Posterior cingulate gyrus (tissue), 11 donors: ENCODE measurements at regions not wholly inside any gene's neighbourhood (a gene's known extent, or its start where the extent isn't known, plus 50 kb on each side); places are given as distances from the start of the nearest gene placed in this dataset.

Experiments
- DNase-seq, 10 donors: peaks; one replicate each; pipeline versions ENCODE4 v3.0.0 to v3.0.0-alpha.2; 2020 to 2021; ENCODE audit warnings: mixed read lengths in 3 of 10
- intact Hi-C: fragments of 100-400 bp; cut with DNase I; formaldehyde crosslinking; loops from one replicate; pipeline ENCODE4 v1.15.1; 2023

DNA sequence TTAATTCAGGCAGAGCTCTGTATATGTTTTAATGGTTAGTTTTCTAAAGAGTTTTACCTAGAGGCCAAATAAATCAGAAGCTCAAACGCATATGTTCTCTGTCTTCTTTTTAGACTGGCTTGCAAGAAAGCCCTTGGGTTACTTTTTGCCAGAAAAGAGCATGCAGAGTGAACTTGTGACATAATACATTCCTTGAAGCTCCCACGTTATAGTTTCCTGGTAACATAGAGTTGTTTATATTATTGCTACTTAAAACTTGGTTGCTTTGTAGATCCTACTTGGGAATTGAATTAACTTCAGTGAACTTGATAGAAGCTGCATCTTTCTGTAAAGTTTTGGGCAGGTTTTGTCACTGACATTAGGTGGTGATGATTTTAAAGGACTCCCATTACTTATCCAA, 102.9 kb downstream of the C9orf152 start:
- DNase-seq: no peak
- intact Hi-C loops: no loop called here

DNA sequence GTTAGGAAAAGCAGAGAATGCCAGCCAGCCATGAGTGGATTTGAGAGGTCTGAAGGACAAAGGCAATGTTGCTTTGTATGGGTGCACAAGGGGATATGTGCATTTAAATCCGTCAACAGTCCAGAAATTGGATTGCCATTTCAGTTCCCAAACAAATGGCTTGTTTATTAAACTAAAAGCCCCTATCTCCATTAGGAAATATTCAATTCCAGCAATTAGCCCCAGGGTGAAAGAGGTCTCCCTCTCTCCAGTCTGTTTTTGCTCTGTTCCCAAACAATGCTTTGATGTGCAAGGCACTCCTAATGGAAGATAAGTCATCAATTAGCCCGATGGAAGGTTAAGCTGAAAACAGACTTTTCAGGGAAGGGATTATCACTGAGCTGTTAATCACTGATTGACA, 101.3 kb downstream of the C9orf152 start:
- DNase-seq: no peak
- intact Hi-C loops: no loop called here

DNA sequence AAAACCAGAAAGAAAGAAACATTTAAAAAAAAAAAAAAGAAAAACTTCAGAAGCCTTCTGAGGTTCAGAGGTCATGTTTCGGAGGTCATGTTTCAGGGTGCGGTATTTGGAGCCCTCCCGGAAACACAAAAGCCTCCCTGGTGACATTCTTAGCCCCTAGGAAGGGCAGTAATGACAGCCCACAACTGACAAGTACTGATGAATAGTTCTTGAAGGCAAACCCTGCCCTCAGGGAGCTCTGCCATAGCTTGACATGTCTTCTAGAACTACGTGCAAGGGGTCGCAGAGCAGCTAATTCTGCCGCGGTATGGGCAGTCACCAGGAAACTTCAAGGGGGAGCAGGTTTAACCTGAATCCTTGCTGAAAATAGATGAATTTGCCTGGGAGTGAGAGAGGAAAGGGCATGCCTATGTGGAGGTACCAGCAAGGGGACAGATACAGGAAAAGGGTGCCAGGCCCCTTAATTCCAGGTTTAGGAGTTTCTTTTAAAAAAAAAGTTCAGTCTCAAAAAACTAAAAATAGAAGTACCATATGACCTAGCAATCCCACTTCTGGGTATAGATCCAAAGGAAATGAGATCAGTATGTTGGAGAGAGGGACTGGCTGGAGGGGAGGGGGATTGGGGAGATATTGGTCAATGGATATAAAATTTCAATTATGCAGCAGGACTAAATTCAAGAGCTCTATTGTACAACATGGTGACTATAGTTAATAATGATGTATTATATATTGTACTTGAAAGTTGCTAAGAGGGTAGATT, 98.4 kb downstream of the C9orf152 start:
- intact Hi-C loops: no loop called here
- DNase-seq: no peak

DNA sequence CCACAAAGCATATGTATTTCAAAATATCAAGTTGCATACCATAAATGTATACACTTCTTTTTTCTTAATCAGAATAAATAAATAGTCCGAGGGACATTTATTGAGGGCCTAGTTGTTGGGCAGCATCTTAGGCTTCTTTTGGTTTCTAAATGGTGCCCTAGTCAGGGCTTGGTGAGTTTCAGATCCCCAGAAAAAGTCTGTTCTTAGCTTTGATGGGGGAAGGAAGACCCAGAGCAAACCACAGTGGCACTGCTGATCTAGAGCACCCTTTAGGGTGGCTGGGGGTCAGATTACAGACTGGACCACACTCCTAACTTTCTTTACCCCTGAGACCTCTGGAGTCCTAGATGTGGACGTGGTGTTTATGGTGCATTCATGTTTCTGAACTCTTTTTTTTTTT, 97.8 kb downstream of the C9orf152 start:
- DNase-seq: no peak
- intact Hi-C loops: no loop called here

DNA sequence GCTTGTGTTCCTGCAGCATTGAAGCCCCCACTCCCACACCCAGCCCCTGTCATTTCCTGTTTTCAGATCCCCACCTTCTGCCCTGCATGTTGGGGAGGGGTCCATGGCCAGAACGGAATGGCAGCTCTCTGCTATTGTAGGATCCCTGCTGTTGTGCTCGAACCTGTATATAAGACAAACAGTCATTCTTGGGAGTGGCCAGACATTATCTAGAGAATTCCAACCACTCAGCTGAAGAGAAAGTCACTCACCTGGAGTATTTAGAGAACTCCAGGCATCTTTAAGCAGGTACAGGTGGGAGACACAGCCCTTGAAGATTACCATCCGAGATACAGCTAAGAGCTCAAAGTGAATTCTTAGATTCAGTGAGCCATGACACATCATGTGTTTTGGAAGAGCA, 96.1 kb downstream of the C9orf152 start:
- no peak for DNase-seq
- intact Hi-C loops: no loop called here

DNA sequence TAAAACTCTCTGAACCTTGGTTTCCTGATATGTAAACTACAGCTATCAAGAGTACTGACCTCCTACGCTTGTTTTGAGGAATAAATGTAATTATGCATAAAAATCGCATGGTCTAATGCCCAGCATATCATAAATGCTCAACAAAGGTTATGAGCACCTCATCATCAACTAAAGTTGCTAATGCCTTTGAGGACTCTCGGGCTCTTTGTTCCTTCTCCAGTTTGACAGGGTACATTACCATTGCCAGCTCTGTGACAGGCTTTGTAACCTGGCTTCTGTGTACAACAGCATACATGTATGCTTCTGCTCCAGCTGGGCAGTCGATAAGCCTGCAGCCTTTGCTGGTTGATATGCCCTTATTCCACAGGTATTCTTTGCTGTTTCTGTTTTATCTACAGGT, 95.2 kb downstream of the C9orf152 start:
- no peak for DNase-seq
- intact Hi-C loops: no loop called here

DNA sequence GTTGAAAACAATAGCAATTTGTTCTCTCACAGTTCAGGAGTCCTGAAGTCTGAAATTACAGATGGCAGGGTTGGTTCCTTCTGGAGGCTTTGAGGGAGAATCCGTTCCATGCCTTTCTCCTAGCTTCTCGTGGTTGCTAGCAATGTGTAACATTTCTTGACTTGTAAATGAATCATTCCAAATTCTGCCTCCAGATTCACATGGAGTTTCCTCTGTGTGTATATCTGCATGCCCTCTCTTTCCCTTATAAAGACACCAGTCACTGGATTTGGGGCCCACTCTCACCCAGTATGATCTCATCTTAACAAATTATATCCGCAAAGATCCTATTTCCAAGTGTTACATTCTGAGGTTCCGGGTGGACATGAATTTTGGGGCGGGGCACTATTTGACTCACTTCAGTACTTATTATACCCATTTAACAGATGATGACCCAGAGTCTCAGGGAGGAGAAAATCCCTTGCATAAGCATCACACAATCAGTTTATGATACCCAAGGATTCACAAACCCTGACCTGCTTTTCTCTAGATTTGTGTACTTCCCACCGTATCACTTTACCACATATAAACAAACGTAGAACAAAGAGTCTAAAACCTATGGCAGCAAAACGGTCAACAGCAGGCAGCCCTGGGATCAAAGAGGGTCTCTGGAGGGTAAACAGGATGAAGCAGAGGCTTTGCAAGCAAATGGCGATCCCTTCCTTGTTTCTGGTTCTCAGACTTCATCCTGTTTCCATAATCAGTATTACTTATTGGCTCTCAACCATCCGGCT, 93.7 kb downstream of the C9orf152 start:
- intact Hi-C loops: no loop called here
- DNase-seq: no peak

DNA sequence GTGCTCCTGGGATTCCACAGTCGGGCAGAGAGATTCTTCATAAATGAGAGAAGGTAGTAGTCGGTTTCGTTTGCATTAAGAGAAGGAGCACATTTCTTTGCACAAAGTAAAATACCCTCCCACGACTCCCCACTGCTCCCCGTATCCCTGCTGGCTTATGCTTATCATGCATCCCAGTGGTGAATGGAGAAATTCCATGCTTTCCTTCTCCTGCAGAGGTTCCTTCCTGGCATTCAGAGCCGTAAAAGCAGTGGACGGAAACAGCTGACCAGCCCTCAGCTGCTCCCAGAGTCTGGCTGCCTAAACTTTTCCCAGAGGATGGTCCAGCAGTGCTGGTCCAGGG, 93.1 kb downstream of the C9orf152 start:
- intact Hi-C loops: no loop called here
- DNase-seq: no peak

DNA sequence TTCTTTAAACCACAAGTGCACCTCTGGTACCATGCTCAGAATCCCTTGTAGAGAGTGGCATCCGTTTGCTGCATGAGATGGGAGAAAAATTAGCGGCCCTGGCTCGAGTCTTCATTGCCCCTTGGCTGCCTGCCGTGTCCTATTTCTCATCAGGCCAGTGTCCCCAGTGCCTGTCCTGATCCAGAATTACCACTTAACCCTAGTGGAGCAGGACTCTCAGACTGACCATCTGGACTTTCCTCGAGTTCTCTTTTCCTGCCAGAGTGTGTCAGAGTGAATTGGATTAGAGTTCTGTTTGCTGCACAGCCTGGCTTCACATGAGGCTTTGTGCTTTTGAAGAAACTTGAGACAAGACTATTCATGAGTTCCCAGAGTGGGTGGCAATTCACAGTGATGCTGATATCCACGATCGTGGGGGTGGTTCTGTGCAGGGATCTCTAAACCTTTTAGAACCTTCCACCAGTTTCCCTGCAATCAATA, 92.6 kb downstream of the C9orf152 start:
- intact Hi-C loops: no loop called here
- peak in 2 of 10 donors; percentile 22 to 72 for DNase-seq

DNA sequence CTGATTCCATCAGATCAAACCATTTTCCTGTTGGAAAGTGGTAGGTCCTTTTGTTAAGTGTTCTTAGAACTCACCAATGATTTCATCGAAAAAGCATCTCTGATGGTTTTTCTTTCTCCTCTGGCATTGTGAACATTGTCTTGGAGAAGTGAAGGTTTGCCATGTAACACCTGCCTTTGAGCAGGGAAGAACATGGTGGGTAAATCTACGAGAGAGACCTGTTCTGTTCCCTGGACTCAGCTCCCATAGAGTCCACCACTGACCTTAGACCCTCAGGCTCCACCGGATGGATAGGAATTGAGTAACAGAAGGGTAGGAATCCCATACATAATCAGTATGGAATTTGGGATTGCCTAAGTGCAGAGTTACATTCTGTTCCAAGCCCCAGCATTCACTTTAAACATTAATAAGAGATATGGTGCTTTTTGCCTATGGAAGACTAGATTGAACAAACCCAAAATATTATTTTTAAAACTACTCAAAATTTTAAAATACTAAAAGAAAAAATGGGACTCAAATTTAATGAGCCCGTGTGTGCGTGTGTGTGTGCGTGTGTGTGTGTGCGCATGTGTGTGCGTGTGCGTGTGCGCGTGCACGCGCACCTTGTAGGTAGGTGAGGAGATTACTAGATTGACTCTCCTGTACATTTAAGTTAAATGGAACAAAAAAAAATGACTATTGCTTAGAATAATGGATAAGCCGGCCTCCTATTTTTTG, 92.0 kb downstream of the C9orf152 start:
- DNase-seq: no peak
- intact Hi-C loops: no loop called here

DNA sequence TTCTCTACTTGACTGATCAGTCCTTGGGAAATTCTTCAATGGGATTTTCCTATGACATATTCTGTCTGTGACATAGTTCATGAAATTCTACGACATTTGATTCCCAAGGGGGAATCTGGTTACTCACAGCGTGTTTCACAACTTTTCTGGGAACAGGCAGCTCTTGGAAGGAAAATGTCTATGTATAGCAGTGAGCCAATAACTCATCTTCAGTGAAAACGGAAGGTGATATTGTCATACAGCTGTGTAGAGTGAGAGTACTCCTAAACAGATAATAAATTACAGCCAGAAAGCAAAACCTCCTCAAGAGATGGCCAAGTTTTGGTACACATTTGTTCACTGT, 91.4 kb downstream of the C9orf152 start:
- intact Hi-C loops: no loop called here
- no peak for DNase-seq

DNA sequence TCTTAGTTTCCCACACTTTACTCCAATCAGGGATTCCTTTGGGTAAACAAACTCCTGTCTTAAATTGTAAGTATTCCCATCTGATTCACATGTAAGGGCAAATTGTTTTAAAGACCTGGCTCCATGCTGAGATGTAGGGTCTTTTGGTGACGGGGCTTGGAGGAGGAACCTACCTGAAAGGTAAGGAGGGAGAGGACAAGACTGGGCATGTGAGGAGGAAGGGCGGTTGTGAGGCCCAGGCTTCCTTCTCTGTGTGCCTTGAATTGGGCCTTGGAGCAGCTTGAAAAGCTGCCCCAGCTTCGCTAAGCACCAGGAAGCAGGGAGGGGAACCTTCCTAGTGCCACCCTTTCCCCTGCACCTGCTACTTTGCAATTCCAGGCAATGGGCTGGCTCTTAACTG, 86.8 kb downstream of the C9orf152 start:
- DNase-seq: no peak
- intact Hi-C loops: no loop called here

DNA sequence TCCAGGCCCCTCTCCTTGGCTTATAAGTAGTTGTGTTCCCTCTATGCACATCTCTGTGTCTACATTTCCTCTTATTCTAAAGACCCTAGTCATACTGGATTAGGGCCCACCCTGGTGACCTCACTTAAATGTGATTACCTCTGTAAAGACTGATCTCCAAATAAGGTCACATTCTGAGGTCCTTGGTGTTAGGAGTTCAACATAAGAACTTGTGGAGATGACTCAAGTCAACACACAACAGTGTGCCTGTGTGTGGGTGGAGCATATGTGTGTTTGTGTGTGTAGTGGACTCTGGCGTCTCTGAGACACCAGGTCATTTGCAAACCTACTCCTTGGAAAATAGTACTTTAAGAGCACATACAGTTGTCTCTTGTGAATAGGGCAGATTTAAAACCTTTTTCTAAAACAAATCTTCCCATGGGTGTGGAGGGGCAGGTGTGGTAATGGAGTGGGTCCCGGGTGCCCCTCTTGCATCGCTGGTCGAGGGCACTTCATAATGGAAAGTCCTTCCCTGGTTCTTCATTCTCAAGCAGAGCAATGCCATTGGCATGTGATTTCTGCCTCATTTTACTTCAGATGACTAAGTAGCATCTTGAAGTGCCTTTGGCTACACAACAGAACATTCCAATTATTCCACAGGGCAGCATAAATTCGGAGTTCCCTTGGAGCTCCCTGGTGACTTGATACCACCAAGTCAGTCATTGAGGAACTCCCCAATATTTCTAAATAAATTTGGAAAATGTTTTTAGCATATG, 84.4 kb downstream of the C9orf152 start:
- no peak for DNase-seq
- intact Hi-C loops: no loop called here

DNA sequence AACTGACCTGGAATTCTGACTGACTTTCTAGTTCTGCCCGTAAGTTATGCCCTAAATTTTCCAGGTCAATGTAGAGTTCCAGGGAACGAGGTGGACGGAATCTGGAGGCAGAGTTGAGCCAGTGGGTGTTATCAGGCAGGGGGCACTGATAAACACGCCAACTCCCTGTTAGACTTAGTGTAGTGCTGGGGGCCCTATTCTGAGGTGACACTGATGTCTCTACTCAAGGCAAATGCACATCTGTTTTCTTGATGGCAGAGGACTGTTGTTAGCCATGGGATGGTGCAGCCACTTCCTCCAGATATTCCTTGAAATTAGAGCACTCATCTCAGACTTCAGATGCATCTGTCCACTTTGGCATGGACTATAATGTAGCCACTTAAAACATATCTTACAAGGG, 83.5 kb downstream of the C9orf152 start:
- DNase-seq: no peak
- intact Hi-C loops: no loop called here

DNA sequence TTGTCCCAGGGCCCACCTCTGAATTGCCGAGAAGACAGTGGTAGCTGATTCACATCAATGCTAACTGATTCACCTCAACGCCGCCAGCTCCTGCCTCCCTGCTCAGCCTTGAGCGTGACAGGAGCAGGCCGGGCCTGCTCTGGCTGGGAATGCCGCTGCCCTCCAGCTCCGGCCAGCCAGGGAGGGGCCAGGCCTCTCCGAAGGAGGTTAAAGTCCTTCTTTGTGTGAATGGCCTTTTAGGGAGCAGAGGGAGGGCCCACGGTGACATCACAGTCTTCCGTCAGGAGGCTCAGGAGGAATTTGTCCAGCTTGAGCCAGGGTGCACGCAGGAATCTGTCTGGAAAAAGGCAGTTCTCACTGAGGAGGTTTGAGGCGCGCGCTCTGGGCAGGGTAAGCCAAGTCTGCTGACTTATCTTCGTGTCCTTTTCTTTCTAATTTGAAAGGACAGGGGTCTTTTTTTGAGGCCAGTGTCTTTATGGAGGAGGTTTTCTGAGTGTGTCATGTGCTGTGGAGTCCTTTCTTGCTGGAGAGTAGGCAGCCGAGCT, 82.7 kb downstream of the C9orf152 start:
- DNase-seq: peak in 4 of 10 donors; percentile 22 to 84 (median 50)
- intact Hi-C loops: no loop called here

DNA sequence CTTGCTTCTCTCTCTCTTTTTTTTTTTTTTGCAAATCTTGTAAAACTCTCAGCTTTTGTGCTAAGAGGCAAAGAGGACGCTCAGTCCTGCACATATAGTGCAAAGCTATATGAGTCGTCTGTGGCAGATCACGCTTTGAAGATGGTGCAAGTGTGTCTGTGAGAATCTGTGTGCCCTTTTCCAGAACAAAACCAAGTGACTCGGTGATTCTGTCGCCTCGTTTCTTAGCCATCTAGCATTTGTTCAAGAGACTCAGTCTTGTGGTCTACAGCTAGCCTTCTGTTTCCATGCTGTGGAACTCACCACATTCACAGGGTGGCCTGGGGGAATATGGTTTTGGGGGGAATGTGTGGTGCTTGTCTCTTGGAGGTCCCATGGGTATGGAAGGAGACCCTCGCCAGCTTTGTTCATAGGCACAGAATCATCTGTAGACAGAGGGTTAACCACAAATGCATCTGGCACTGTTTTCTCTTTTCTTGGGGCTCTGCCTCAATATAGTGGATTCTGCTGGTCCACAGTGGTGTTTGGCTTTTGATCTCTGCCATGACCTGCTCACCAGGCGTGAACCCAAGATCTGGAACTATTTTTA, 82.1 kb downstream of the C9orf152 start:
- intact Hi-C loops: no loop called here
- DNase-seq: no peak

DNA sequence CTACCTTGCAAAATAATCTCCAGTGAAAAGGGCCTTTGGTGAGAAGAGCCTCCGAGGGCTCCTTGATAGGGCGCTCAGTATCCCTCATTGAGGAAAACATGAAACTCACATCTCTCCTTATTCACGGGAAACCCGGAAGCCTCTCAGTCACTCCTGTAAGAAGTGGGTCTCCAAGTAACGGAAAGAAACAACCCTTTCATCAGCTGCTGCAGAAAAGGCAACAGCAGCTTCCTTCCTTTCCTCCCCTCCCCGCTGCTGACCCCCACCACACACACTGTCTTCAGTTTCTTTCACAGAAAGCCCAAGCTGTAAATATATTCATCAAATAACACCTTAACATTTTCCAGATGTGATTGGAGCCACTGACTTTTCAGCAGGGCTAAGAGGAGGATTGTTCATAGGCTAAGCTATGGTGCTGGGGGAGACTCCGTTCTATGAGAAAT, 81.4 kb downstream of the C9orf152 start:
- no peak for DNase-seq
- intact Hi-C loops: no loop called here

DNA sequence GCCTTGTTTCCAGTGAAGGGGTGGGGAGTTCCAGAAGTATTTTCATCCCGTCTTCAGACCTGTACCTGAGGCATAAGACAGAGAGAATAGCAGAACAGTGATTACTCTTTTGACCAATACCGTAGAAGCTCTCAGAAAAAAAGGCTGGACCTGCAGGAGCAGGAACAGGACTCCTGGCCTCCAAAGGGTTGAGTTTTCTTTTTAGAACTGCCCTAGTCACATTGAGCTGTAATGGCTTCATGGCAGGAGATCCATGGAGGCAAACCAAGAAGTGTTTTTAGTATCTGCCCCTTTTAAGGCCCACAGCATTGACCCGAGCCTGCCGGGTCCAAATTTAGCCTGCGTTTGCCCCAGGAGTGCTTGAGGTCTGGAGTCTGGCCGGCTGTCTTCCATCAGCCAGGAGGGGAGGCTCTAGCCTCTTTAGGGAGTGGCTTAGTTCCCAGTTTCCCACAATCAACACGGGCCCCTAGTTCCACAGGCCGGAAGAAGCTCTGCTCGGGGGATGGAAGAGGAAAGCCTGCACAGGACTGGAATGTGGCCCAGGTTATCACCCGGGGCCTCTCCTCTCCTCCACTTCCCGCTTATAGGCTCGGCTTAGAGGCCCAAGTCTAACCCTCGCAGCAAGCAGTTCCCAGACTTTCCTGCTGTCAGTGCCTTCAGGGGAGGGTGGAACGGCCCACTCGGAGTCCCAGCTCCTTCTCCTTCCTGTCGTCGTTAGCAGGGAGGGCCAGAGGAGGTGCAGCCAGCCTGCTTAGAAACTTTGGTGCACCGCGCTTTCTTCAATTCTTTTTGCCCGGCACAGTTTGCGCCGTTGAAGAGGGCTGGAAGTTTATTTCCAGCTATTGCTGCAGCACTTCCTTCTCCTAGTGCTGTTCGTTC, 80.7 kb downstream of the C9orf152 start:
- peak in 1 of 10 donors; percentile 72 for DNase-seq
- intact Hi-C loops: no loop called here

DNA sequence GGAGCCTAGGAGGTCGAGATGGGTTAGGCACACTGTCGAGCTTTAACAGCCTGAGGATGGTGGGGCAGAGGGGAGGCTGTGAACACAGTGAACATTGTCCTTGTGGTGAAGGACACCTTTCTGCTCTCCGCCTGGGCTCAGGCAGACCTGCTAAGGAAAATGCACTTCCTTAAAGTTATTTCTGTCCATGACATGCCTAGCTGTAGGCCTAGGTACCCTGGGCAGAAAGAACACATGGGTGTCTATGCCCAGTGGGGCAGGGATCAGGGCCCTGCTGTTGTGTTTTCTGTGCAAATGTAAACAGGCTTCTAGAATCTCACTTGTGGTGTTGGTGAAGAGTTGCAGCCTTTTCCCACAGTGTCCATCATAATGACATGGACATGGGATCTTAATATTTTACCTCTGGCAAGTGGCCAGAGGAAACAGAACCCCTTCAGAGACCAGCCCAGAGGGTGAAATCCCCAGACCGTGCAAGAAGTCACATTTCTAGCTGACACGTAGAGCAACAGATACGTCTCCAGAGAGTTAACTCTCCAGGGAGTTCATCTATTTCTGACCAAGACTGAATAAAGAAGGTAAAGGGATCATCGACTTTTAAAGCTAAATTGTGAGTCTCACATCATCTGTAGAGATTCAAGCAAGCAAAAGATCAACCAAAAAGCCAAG, 79.2 kb downstream of the C9orf152 start:
- intact Hi-C loops: no loop called here
- DNase-seq: no peak
